ENCODE measurements at regions not wholly inside any gene's neighbourhood (a gene's known extent, or its start where the extent isn't known, plus 50 kb on each side); places are given as distances from the start of the nearest gene placed in this dataset.

DNA sequence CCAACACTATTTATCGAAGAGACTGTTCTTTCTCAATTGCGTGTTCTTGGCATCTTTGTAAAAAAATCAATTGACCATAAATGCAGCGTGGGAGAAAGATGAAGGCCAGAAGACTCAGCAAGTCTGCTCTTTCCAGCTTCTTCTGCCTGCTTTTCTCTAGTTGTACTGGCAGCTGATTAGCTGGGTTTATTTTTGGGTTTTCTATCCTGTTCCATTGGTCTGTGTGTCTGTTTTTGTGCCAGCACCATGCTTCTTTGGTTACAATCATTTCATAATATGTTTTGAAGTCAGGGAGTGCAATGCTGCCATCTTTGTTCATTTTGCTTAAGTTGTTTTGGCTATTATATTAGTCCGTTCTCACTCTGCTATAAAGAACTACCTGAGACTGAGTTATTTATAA lies 201.8 kb upstream of the B3GALT2 start:
- TF ChIP-seq EZH2 (IDR thresholded peaks at IDR 0.05; ENCODE audit: borderline replicate concordance, control insufficient read depth, low read depth, low read length) = no peak
- TF ChIP-seq SREBF2 (IDR thresholded peaks at IDR 0.05; ENCODE audit: low read length) = no peak
- TF ChIP-seq MXI1 (IDR thresholded peaks at IDR 0.05; ENCODE audit: low read depth, low read length) = no peak
- TF ChIP-seq CBX5 (IDR thresholded peaks at IDR 0.05; ENCODE audit: low read depth) = no peak
